HS-5 (cell line): ENCODE measurements at regions not wholly inside any gene's neighbourhood (a gene's known extent, or its start where the extent isn't known, plus 50 kb on each side); places are given as distances from the start of the nearest gene placed in this dataset.
"Not testable (repeated sequence)": the region's sequence is repeated elsewhere in the genome, so short reads cannot be mapped to it uniquely, and the experiment has no call there.

Source experiments
- DNase-seq: peaks from one replicate; pipeline ENCODE4 v3.0.0-alpha.2; 2012; ENCODE audit warnings: low read depth

DNA sequence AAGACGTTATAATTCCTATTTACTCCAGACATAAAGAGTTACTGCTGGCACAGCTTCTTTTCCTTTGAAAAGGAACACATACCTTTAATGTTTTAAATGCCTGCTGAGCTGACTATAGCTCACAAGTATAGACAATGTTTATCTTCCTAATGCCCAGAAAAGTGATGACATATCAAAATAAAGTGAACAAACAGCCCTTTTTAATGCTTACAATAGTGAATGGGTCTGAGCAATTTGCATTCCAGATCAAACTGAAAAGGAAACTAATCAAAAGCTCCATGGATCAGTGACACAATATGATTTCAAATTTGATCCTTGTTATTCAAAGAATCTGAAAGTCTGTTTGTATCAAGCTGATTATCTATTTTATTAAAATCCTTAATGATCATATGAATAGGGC, 233.6 kb upstream of the SEMA3E start:
- DNase-seq, result no peak

DNA sequence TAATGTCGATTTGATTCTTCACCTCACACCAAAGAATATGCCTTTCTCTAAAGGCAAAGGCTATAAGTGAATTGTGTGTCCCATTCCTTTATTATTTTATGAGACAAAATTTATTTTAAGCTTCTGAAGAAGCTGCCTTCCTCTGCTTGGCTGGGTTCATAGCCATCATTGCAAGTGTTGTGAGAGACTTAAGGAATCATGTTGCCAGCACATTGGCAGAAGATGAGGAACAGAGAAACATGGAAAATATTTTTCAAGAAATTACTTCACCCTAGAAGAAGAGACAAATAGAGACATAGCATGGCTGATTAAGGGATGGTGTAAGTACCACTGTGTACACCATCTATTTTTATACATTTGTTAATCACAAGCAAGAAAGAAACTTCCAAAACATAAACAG, 230.1 kb upstream of the SEMA3E start:
- DNase-seq, result no peak

DNA sequence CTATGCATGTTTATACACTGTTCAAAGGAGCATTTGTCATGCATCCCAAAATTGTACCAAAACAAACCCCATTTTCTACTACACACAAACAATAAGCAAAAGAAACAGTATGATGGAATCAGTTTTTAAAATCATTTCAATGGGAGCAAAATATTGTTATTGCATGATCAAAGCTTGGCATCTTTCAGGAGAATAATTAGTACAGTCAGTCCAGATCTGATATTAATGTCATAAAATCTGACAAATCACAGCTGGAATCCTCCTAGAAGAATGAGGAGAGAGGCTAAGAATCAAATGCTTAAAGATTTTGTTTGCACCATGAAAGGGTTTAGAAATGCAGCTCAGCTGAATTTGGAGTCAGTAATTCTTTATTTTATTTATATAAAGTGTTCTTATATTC, 229.7 kb upstream of the SEMA3E start:
- no peak for DNase-seq

DNA sequence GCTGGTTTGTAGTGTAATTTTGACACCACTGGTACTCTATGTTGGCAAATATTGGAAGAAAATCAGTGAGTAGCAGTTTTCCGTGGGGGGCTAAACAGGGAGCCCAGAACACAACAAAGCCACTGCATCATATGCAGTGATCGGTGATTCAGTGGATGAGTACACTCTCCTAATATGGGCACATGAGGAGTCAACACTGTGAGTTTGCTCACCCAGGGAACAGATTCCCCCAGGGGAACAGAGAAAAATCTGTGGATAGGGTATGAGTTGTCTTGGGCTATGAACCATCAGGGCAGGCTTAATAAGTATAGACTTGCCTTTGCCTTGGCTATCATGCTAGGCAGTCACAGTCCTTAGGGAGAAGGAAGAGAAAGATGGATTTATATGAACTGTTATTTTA, 227.7 kb upstream of the SEMA3E start:
- peak; percentile 39 for DNase-seq

DNA sequence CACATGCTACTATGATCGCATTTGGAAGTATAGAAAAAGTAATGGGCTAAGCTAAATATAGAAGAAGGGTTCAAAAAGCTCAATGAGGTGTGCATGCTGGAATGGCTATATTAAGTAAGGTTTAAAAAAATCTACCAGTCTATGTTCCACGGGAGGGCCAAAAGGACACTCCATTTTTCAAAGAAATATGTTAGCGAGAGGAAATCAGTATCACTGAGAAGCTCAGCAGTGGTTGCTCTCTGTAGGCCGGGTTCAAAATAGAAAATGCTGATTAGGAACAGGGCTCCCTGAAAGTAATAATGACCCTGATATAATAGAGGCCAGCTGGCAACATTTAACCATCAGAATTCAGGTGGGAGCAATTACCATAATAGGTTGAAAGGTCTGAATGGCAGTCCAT, 224.5 kb upstream of the SEMA3E start:
- DNase-seq, result no peak

DNA sequence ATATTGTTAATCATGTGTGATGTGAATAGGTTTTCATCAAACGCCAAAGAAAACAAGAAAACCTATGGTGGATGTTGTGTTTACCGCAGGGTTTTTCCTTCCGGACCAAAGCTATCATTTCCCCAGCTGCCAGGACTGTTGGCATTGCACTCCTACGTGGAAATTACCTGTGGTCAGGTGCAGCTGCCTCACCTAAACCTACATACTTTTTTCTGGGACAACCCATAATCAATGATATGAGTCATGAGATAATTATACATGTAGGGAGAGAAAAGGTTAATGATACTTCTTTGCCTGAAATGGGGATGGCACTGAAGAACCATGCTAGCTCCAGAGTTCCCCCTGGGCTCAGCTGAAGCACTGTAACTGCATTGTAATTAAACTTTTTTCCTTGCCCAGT, 223.6 kb upstream of the SEMA3E start:
- no peak for DNase-seq

DNA sequence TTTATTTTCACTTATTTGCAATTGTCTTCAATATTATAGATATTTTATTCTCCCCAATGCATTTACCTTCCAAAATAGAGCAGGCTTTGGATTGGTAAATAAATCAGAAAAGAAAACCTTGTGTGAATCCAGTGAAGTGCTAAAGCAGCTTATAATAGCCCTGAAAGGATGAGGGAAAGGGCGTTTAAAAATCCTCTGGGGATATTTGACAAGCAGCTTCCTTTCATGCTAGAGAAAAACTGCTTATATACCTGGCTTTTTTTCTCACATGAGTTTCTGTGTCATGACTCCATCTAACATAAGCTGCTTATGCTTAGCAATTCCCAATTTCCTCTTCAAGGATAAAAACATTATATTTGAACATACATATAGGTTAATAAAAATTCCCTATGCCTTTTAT, 221.6 kb upstream of the SEMA3E start:
- no peak for DNase-seq

DNA sequence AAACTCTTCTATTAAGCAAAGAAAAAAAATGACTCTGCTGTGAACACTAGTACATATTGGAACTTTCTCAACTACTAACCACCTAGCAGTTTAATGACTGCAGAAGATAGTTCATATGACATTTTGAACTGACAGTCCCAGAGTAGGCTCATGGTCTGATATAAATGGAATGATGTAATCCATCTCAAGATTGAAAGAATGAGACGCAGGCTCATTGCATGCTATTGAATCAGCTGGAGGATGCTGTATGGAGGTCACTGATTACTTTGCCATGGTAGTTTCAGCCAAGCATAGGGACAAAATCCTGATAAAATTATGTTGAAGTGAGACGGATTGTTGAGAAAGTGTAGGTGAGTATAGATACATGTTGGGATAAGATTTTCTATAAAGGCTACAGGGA, 217.6 kb upstream of the SEMA3E start:
- DNase-seq, result no peak

DNA sequence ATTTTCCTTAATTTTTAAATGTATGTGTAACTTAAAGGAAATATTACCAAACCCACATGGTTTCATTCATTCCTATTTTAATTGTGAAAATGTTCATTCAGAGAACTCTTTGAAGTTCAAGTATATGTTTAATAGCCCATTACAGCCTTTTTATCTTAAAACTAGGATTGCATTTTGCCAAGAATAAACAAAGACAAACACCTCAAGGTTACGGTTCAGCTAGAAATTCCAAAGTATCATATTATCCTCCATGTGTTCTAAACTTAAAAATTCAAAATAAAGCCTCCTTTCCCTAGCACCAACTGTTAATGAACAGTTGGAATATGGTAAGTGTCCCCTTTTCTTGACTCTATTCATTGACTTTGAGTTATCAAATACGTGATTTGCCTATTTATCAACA, 215.6 kb upstream of the SEMA3E start:
- DNase-seq, result no peak

DNA sequence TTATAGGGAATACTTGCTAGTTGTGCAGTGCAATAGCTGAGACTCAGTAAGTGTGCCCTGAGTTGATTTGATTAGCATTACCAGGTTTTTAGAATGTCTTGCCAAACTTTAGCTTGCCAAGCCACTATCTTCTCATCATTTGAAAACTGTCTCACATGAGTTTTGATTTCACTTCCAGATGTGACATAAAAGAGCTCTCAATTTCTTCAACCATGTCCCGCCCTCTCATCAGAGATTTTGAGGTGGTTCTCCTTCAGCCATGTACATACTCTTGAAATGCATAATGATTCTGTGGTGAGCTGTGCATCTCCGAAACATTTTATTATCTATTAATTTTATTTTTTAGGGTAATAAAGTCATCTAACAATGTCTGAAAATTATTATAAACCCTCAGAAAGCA, 215.0 kb upstream of the SEMA3E start:
- DNase-seq, result no peak

DNA sequence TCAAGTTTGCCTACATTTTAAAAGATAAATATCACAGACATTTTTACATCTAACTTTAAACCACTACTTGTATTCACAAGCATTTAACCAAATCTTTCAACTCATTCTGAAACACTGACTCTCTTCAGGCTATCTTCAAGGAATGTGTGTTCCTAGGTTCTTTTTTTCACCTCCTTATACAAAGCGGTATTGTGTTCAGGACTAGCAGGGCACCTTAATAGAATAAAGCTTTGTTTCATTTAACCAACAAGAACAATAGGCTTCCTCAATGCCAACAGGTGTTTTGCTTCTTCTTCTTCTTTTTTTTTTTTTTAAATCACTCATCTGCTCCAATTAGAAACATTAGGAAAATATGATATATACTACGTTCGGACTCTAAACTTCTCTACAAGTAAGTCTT, 212.9 kb upstream of the SEMA3E start:
- DNase-seq, result no peak

DNA sequence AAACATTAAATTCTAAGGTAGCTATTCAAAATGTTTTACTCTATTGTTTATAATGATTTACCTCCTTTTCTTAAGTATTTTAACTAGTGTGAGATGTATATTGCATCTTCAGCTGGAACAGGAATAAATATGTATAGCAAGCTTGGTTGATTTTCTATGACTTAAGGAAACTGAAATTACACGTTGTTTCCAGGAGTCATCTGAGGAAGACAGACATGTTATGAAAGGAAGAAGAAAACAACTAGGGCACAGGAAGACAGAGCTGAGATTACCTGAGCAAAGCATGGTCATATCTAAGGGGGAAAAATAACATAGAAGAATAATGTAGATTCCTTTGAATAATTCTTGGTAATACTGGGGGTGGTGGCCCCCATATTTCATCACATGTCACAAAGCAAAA, 210.9 kb upstream of the SEMA3E start:
- DNase-seq, result no peak

DNA sequence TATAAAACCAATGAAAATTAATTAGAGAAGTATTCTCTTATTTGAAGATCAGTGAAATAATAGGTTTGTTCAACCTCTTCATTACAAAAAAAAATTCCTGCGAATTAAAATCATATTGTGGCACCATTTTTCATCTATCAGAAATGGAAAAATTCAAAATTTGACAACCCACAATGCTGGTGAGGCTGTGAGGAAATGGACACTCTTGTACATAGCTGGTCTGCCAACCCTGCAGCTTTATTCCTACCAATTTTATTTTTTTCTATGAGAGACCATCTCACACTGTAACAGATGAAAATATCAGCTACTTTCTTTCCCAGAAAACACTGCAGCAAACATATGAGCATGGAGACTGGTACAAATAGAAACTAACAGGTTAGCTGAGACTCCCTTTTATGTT, 208.8 kb upstream of the SEMA3E start:
- no peak for DNase-seq

DNA sequence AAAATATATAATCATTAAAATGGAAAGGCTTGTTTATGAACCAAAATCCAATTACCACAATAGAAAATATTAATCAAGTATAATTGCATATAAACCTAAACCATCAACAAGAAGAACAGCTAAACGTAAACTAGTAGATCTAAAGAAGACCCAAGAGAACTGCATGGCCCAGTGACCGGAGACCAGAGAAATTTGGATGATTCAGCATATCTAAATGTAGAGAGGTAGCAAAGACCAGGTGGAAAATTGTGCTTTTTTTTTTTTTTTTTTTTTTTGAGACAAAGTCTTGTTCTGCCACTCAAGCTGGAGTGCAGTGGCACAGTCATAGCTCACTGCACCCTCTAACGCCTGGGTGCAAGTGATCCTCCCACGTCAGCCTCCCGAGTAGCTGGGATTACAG, 207.2 kb upstream of the SEMA3E start:
- no peak for DNase-seq

DNA sequence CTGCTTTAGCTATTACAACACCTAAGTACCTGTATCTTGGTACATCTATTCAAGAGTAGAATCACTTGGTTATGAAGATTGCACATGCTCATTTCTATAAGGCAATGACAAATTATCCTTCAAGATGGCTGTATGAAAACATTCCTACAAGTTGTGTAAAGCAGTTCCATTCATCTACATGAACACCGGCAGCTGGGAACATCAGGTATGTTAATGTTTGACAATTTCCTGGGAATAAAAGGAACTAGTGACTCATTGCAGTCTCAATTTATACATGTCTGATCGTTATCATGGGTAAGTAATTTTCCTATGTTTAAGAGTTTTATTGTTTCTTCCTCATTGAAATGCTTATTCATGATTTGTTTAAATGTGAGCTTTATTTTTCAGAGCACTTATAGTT, 203.2 kb upstream of the SEMA3E start:
- DNase-seq, result no peak

DNA sequence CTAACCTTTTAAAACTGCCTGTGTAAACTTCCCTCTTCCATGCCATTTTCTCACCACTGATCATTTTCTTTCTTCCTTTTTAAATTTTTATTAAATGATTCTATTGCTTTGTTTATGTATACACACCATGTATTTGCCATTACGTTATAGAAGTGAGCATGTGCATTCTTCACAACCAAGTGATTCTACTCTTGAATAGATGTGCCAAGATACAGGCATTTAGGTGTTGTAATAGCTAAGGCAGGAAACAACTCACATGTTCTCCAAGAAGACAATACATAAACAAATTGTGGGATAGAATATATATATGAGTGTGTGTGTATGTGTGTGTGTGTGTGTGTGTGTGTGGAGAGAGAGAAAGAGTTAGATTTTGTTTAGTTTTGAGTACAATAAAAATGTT, 202.6 kb upstream of the SEMA3E start:
- DNase-seq, result no peak

DNA sequence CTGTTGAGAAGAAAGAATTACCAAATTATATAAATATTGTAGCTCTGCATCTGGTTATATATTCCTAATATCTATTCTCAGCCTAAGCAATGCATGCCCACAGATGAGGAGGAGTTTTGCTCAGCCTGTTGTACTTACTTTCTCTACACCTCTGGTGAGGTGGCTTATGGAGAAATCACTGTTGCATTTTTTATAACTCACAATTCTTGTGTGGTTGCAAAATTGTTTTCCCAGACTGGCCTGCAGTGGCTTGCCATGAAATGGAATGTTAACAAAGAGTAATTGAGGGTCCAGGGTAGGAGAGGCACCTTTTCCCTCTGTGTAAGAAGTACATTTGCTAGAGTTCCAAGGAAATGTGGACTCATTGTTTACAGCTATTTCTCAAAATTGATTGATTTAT, 202.0 kb upstream of the SEMA3E start:
- no peak for DNase-seq

DNA sequence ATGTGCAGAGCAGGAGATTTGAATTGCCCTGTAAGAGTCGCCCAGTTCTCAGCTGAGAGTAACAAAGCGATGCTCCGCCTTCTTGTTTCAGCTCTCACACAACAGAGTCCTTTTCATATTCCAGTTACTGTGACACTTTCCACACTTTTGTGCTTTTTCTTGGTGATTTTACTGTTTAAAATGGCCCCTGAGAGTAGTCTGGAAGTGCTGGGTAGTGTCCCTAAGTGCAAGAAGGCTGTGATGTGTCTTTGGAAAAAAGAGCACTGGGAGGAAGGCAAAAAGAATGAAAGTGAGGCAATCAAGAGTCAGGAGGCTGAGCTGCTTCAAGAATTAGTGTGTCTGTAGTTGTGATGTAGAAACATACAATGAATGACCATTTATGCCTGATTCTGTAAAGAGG, 201.2 kb upstream of the SEMA3E start:
- DNase-seq, result no peak

DNA sequence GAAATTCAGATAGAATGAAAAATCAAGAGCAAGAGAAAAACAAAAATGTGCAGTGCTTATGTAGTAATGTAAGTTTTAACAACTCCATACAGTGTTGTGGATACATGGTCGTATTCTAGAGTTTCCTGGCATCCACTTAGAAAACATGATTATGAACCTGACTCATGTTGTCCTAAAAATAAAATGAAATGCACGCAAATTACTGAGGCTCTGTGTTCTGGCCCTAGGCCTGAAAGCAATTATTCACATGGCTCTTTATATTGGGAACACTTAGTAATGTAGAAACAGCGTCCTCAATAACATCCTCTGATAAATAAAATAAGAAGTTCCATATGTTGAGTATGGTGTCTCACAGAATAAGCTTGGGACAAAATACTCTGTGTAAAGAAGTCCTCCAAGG, 200.2 kb upstream of the SEMA3E start:
- DNase-seq, result no peak

DNA sequence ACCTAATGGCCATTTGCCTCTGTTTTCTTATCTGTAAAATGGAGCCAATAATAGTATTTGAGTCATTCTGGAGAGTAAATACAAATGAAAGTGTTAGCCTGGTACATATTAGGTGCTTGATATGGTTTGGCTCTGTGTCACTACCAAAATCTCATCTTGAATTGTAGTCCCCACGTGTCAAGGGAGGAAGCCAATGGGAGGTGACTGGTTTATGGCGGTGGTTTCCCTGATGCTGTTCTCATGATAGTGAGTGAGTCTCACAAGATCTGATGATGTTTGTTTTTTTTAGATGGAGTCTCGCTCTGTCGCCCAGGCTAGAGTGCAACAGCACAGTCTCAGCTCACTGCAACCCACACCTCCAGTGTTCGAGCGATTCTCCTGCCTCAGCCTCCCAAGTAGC, 194.0 kb upstream of the SEMA3E start:
- no peak for DNase-seq

DNA sequence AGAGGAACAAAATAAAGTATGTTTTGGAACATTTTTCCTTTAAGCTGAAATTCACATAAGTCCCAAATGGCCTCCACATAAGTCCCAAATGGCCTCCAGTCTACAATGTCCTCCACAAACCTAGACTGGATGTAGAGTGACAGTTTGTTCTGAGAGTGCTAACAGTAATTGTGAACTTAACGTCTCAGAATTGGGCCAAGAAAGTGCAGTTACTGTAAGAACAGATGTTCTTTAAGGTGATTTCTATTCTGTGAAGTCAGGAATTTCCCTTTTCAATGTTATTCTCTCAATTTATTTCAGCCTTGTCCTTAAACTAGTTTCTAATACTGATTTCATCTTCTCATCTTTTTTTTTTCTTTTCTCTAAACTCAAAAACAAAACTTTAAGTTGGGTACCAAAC, 188.7 kb upstream of the SEMA3E start:
- no peak for DNase-seq

DNA sequence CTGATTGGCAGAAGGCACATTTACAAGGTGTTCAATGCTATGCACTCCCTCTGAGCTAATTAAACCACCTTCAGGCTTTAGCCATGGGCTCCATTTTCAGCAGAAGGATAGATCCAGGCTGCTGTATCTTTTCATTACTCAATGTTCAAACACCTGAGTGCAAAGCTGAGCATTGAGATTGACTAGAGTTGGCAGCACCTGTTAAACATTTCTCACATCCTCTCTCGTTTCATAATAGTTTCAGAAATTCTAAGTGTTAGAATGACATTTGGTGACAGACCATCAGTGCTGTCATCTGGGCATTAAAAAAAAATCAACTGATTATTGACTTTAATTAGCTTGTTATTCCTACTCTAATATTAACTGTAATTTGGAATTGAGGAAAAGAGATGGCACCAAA, 187.1 kb upstream of the SEMA3E start:
- no peak for DNase-seq

DNA sequence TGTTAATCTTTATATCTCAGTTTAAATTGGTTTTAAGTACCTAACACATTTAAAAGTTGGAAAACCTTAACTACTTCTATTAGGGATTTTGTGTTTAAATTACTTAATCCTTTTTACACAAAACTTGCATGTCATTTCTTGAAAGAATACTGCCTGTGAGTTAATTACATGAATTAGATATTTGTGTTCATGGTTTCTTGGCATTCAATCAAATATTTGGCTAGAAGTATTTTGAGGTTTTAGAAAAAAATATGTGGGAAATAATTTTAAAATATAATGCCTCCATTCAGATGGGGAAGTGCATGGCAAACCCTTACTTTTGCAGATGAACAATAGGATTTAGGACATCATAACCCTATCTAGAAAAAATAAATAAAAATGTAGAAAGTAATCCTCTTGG, 186.5 kb upstream of the SEMA3E start:
- DNase-seq, result no peak

DNA sequence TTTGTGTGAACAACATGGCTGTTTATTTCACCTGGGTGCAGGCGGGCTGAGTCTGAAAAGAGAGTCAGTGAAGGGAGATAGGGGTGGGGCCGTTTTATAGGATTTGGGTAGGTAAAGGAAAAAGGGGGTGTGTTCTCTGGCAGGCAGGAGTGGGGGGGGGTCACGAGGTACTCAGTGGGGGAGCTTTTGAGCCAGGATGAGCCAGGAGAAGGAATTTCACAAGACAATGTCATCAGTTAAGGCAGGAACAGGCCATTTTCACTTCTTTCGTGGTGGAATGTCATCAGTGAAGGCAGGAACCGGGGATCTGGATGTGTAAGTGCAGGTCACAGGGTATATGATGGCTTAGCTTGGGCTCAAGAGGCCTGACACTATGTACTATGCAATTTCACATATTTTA, 184.8 kb upstream of the SEMA3E start:
- not testable (repeated sequence) for DNase-seq

DNA sequence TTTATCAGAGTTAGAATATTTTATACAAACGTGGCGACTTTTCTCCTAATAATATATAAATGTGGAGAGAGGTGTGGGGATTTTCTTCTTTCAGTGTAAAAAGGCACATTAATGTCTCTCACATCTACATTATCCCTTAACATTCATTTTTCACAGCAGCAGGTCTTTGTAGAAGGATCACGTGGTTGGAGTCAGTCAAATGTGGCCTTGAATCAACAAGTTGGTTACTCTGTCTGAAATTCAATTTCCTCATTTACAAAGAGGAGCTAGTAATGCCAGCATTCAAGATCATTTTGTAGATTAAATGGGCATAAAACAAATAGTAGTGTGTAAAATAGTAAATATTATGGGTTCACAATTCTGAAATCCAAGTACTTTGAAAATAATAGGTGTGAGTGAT, 183.1 kb upstream of the SEMA3E start:
- DNase-seq, result no peak

DNA sequence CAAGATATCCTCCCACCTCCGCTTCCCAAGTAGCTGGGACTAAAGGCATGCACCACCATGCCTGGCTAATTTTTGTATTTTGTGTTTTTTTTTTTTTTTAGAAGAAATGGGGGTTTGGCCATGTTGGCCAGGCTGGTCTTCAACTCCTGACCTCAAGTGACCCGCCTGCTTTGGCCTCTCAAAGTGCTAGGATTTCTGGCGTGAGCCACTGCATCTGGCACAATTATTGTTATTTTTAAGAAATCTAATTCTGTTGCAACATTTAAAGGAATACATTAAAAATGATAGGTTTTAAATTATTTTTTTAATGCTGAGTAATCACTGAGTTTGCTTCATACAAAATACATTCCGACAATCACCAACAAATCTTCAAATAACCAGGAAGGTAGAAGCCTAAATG, 178.1 kb upstream of the SEMA3E start:
- DNase-seq, result no peak
